ENCODE measurements at regions not wholly inside any gene's neighbourhood (a gene's known extent, or its start where the extent isn't known, plus 50 kb on each side); places are given as distances from the start of the nearest gene placed in this dataset.

- DNase-seq, result peak; percentile 85
Measured at GRCh38 chr2:5111581-5111980, 580.6 kb upstream of the SOX11 start.

- DNase-seq, result no peak
Measured at GRCh38 chr2:5119046-5119445, 573.1 kb upstream of the SOX11 start.

GRCh38 chr2:5121121-5121520 is 571.1 kb upstream of the SOX11 start:
- DNase-seq, result no peak

- no peak for DNase-seq
Measured at GRCh38 chr2:5121642-5122041, 570.5 kb upstream of the SOX11 start.

- DNase-seq, result peak; percentile 11
Measured at GRCh38 chr2:5123582-5124196, 568.5 kb upstream of the SOX11 start.

- peak; percentile 69 for DNase-seq
Measured at GRCh38 chr2:5125017-5125730, 567.0 kb upstream of the SOX11 start.

- no peak for DNase-seq
Measured at GRCh38 chr2:5132281-5132680, 559.9 kb upstream of the SOX11 start.

- no peak for DNase-seq
Measured at GRCh38 chr2:5140347-5140746, 551.8 kb upstream of the SOX11 start.

GRCh38 chr2:5144159-5144558 is 548.0 kb upstream of the SOX11 start:
- no peak for DNase-seq

GRCh38 chr2:5145053-5145452 is 547.1 kb upstream of the SOX11 start:
- no peak for DNase-seq

GRCh38 chr2:5145801-5146200 is 546.4 kb upstream of the SOX11 start:
- DNase-seq, result no peak

- DNase-seq, result no peak
Measured at GRCh38 chr2:5148392-5149085, 543.6 kb upstream of the SOX11 start.

- DNase-seq, result no peak
Measured at GRCh38 chr2:5150871-5151270, 541.3 kb upstream of the SOX11 start.

GRCh38 chr2:5164776-5165525 is 527.2 kb upstream of the SOX11 start:
- no peak for DNase-seq

- DNase-seq, result no peak
Measured at GRCh38 chr2:5172923-5173322, 519.3 kb upstream of the SOX11 start.

- DNase-seq, result no peak
Measured at GRCh38 chr2:5173876-5174535, 518.2 kb upstream of the SOX11 start.

- DNase-seq, result no peak
Measured at GRCh38 chr2:5175231-5175630, 517.0 kb upstream of the SOX11 start.

- no peak for DNase-seq
Measured at GRCh38 chr2:5176764-5177163, 515.4 kb upstream of the SOX11 start.

- DNase-seq, result no peak
Measured at GRCh38 chr2:5183031-5183430, 509.2 kb upstream of the SOX11 start.

- no peak for DNase-seq
Measured at GRCh38 chr2:5187283-5187682, 504.9 kb upstream of the SOX11 start.

GRCh38 chr2:5188636-5189035 is 503.5 kb upstream of the SOX11 start:
- no peak for DNase-seq

GRCh38 chr2:5190023-5190422 is 502.2 kb upstream of the SOX11 start:
- no peak for DNase-seq

GRCh38 chr2:5195636-5196035 is 496.5 kb upstream of the SOX11 start:
- no peak for DNase-seq

Data from NCI-H1105 (cell line).